ENCODE measurements at regions not wholly inside any gene's neighbourhood (a gene's known extent, or its start where the extent isn't known, plus 50 kb on each side); places are given as distances from the start of the nearest gene placed in this dataset.

DNA sequence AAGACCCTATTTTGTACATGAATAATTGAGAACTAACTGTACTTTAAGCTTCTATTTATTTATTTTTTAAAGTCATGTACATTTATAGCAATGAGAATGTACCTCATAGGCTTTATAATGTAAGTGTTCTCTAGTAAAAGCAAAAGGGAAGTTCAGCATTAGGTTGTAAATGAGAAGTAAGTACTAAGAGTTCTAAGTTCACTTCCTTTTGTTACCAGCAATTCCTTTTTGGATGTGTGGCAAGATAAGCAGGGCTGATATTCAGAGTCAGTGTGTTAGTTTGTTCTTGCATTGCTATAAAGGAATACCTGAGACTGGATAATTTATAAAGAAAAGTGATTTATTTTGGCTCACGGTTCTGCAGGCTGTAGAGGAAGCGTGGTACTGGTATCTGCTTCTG, 54.0 kb upstream of the CCN2 start:
- no peaks in the 10 kb centered on the region for H3K4me1 Mint-ChIP-seq
- H3K27me3 Mint-ChIP-seq: no peaks in the 10 kb centered on the region
- peaks cover 0 to 3% (median 0%) of the 10 kb centered on the region in 3 donors for H3K9me3 Mint-ChIP-seq
- H3K27ac Mint-ChIP-seq: no peak overlapping the region
- no peaks in the 10 kb centered on the region for H3K36me3 Mint-ChIP-seq
- H3K4me3 Mint-ChIP-seq: no peak overlapping the region

DNA sequence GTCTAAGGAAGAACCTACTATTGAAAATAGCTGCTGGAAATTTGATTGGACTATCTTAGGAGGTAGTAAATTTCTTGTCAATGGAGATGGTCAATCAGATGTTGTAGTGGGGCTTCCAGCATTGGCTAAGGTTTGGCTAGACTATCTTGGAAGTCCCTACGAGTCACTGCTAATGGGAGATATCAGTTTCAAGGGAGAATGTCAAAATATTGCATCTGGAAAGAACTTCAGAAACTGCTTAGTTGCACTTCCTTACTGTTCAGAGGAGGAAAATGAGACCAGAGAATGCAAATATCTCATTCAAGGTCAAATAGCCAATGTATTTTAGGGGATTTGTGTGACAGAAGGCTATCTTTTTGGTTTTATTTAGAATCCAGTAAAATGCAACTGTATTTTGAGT, 53.5 kb upstream of the CCN2 start:
- H3K4me3 Mint-ChIP-seq: no peak overlapping the region
- peaks cover 0 to 1% (median 0%) of the 10 kb centered on the region in 3 donors for H3K4me1 Mint-ChIP-seq
- H3K27me3 Mint-ChIP-seq: no peaks in the 10 kb centered on the region
- no peak overlapping the region for H3K27ac Mint-ChIP-seq
- peaks cover 0 to 3% (median 0%) of the 10 kb centered on the region in 3 donors for H3K9me3 Mint-ChIP-seq
- no peaks in the 10 kb centered on the region for H3K36me3 Mint-ChIP-seq

DNA sequence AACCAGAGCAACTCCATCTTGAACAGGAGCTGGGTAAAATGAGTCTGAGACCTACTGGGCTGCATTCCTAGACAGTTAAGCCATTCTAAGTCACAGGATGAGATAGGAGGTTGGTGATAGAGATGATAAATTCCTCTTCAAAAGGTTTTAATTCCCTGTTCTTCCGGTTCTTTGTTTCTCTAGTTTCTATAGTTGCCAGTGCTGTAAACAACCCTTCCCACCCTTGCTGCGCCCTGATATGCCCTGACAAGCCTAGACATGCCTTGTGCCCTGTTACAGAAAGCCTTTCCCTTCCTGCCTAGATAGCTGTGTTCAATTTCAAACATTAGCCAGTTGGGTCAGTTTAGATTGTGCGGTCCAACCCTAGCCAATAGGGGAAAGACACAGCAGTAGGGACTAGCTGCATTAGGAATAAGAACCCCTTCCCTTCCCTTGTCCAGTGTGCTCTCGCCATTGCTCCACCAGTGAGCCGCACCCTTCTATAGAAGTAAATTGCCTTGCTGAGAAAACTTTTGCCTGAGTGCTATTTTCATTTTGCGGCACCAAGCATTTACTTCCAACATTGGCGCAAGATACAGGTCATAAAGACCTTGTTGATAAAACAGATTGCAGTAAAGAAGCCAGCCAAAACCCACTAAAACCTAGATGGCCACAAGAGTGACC, 52.5 kb upstream of the CCN2 start:
- peaks cover 0 to 3% (median 0%) of the 10 kb centered on the region in 3 donors for H3K9me3 Mint-ChIP-seq
- H3K36me3 Mint-ChIP-seq: no peaks in the 10 kb centered on the region
- peaks cover 0 to 6% (median 3%) of the 10 kb centered on the region in 3 donors for H3K4me1 Mint-ChIP-seq
- H3K27me3 Mint-ChIP-seq: no peaks in the 10 kb centered on the region
- H3K4me3 Mint-ChIP-seq: peak overlapping the region in 1 of 4 donors; percentile 33
- H3K27ac Mint-ChIP-seq: no peak overlapping the region
